ENCODE measurements at regions not wholly inside any gene's neighbourhood (a gene's known extent, or its start where the extent isn't known, plus 50 kb on each side); places are given as distances from the start of the nearest gene placed in this dataset.

- Mint-ChIP-seq H3K4me1 (no peaks in the 10 kb centered on the region), H3K27ac (no peak overlapping the region), H3K4me3 (no peak overlapping the region), H3K36me3 (ENCODE audit: low read depth) (no peaks in the 10 kb centered on the region), H3K9me3 (no peaks in the 10 kb centered on the region), H3K27me3 (ENCODE audit: insufficient read depth, low read depth, poor library complexity) (peaks cover 3% of the 10 kb centered on the region)
- Histone ChIP-seq H2AFZ (no peak overlapping the region), H3K4me2 (no peak overlapping the region), H3K27ac (ENCODE audit: low read depth) (no peak overlapping the region), H3K4me3 (no peak overlapping the region), H3K36me3 (ENCODE audit: insufficient read depth) (no peaks in the 10 kb centered on the region), H3K4me1 (ENCODE audit: insufficient read depth) (no peaks in the 10 kb centered on the region), H4K20me1 (replicated peaks; ENCODE audit: insufficient read depth) (no peaks in the 10 kb centered on the region), H3K9me2 (ENCODE audit: insufficient read depth) (no peaks in the 10 kb centered on the region), H3F3A (replicated peaks; ENCODE audit: low read depth) (no peaks in the 10 kb centered on the region), H3K79me2 (replicated peaks; ENCODE audit: insufficient read depth) (no peaks in the 10 kb centered on the region), H3K27me3 (ENCODE audit: insufficient read depth) (no peaks in the 10 kb centered on the region)
- ATAC-seq: no peak
- TF ChIP-seq JUNB (IDR thresholded peaks at IDR 0.05; ENCODE audit: unreplicated experiment): no peak
- DNase-seq (ENCODE audit: low spot score): no peak
Measured at GRCh38 chr9:38149647-38150046, 80.6 kb upstream of the SHB start.

DNA sequence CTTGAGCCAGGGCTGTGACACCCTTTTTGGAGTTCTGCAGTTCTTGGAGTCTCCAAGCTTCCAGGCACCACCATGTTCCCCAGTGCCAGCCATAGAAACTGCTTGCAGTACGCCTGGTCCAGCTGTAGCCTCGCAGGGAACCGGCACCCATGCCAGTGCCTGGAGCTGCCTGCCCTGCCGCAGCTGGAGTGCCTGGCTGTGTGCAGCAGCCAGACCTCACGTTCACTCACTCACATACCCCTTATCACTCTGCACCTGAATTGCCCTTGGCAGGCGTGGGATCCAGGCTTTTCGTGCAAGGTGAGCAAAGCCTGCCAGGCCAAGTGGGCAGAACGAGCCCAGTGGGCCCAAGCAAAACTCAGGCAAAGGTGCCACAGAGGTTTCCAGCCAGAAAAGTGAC lies 77.8 kb upstream of the SHB start:
- Mint-ChIP-seq H3K9me3 (no peaks in the 10 kb centered on the region), H3K27me3 (ENCODE audit: insufficient read depth, low read depth, poor library complexity) (peaks cover 5% of the 10 kb centered on the region), H3K4me3 (no peak overlapping the region), H3K27ac (no peak overlapping the region), H3K36me3 (ENCODE audit: low read depth) (no peaks in the 10 kb centered on the region), H3K4me1 (peaks cover 6% of the 10 kb centered on the region)
- no peaks in the 10 kb centered on the region for H3F3A ChIP-seq (replicated peaks; ENCODE audit: low read depth)
- no peaks in the 10 kb centered on the region for H3K79me2 ChIP-seq (replicated peaks; ENCODE audit: insufficient read depth)
- no peak overlapping the region for H3K27ac ChIP-seq (ENCODE audit: low read depth)
- TF ChIP-seq STAT1 (IDR thresholded peaks at IDR 0.05; ENCODE audit: unreplicated experiment): no peak
- H3K27me3 ChIP-seq (ENCODE audit: insufficient read depth): no peaks in the 10 kb centered on the region
- no peak overlapping the region for H3K4me2 ChIP-seq
- ATAC-seq: no peak
- H3K9me2 ChIP-seq (ENCODE audit: insufficient read depth): no peaks in the 10 kb centered on the region
- no peak overlapping the region for H3K4me3 ChIP-seq
- no peak overlapping the region for H2AFZ ChIP-seq
- DNase-seq (ENCODE audit: low spot score): no peak
- no peaks in the 10 kb centered on the region for H4K20me1 ChIP-seq (replicated peaks; ENCODE audit: insufficient read depth)
- H3K4me1 ChIP-seq (ENCODE audit: insufficient read depth): no peaks in the 10 kb centered on the region; the same call in 1 of the 2 replicates
- H3K36me3 ChIP-seq (ENCODE audit: insufficient read depth): no peaks in the 10 kb centered on the region

GRCh38 chr9:38145526-38146053 lies 76.6 kb upstream of the SHB start:
- Histone ChIP-seq H3K79me2 (replicated peaks; ENCODE audit: insufficient read depth) (no peaks in the 10 kb centered on the region), H3K4me3 (no peak overlapping the region), H3K27ac (ENCODE audit: low read depth) (no peak overlapping the region), H2AFZ (peak overlapping the region; percentile 69; the same call in 1 of the 2 replicates), H4K20me1 (replicated peaks; ENCODE audit: insufficient read depth) (no peaks in the 10 kb centered on the region), H3K27me3 (ENCODE audit: insufficient read depth) (no peaks in the 10 kb centered on the region), H3K4me2 (no peak overlapping the region), H3F3A (replicated peaks; ENCODE audit: low read depth) (no peaks in the 10 kb centered on the region), H3K36me3 (ENCODE audit: insufficient read depth) (no peaks in the 10 kb centered on the region), H3K9me2 (ENCODE audit: insufficient read depth) (no peaks in the 10 kb centered on the region), H3K4me1 (ENCODE audit: insufficient read depth) (no peaks in the 10 kb centered on the region; the same call in 1 of the 2 replicates)
- Mint-ChIP-seq H3K4me3 (no peak overlapping the region), H3K4me1 (peaks cover 6% of the 10 kb centered on the region), H3K27me3 (ENCODE audit: insufficient read depth, low read depth, poor library complexity) (peaks cover 8% of the 10 kb centered on the region), H3K36me3 (ENCODE audit: low read depth) (no peaks in the 10 kb centered on the region), H3K27ac (no peak overlapping the region), H3K9me3 (no peaks in the 10 kb centered on the region)
- peak; percentile 82 for ATAC-seq
- peak; percentile 14 for DNase-seq (ENCODE audit: low spot score)
- TF ChIP-seq EZH2 (IDR thresholded peaks at IDR 0.05; ENCODE audit: low read depth, unreplicated experiment) (no peak), NANOG (IDR thresholded peaks at IDR 0.05; ENCODE audit: borderline replicate concordance) (no peak), POLR2AphosphoS5 (IDR thresholded peaks at IDR 0.05; ENCODE audit: low read depth) (no peak), ZNF331 (CRISPR knock-in tag; IDR thresholded peaks at IDR 0.05; ENCODE audit: low read depth) (no peak), JUNB (IDR thresholded peaks at IDR 0.05; ENCODE audit: unreplicated experiment) (no peak), STAT1 (IDR thresholded peaks at IDR 0.05; ENCODE audit: unreplicated experiment) (no peak), CREB1 (CRISPR knock-in tag; IDR thresholded peaks at IDR 0.05; ENCODE audit: low read depth) (no peak), CTCF (conservative IDR thresholded peaks at IDR 0.05; ENCODE audit: low read depth in 2 of 2) (no peak), ZNF114 (CRISPR knock-in tag; IDR thresholded peaks at IDR 0.05) (no peak)
- TF ChIP-seq, protein P1, sequence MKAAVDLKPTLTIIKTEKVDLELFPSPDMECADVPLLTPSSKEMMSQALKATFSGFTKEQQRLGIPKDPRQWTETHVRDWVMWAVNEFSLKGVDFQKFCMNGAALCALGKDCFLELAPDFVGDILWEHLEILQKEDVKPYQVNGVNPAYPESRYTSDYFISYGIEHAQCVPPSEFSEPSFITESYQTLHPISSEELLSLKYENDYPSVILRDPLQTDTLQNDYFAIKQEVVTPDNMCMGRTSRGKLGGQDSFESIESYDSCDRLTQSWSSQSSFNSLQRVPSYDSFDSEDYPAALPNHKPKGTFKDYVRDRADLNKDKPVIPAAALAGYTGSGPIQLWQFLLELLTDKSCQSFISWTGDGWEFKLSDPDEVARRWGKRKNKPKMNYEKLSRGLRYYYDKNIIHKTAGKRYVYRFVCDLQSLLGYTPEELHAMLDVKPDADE (IDR thresholded peaks at IDR 0.05): no peak

Data from GM23338 (cell line).